ENCODE measurements at regions not wholly inside any gene's neighbourhood (a gene's known extent, or its start where the extent isn't known, plus 50 kb on each side); places are given as distances from the start of the nearest gene placed in this dataset.
A peak's percentile ranks its signal among the peaks of the same experiment; 100 is the strongest.

GRCh38 chr20:48571949-48572847, 255.6 kb downstream of the PREX1 start:
- H3K4me3 Mint-ChIP-seq, result no peak overlapping the region
- WGBS (ENCODE audit: insufficient coverage), result 88% methylated on average over 5 of the region's 14 CpGs
- Histone ChIP-seq H4K20me1 (ENCODE audit: insufficient read depth, low read length) (no peaks in the 10 kb centered on the region), H3K27ac (ENCODE audit: low read depth in 1 of 2, low read length in 2 of 2) (no peak overlapping the region), H3K4me3 (replicated peaks in 1 of 3; ENCODE audit: low read depth in 2 of 3, low read length in 3 of 3) (no peak overlapping the region), H3K36me3 (replicated peaks in 1 of 2; ENCODE audit: control insufficient read depth in 1 of 2, insufficient read depth in 2 of 2, low read length in 2 of 2) (no peaks in the 10 kb centered on the region), H3K4me2 (replicated peaks; ENCODE audit: extremely low read depth, low read length, poor library complexity, severe bottlenecking) (no peak overlapping the region), H3K79me2 (ENCODE audit: insufficient read depth, low read length) (no peaks in the 10 kb centered on the region), H3K9ac (ENCODE audit: insufficient read depth, low read length, poor library complexity, severe bottlenecking) (no peak overlapping the region), H3K9me3 (replicated peaks in 1 of 2; ENCODE audit: control insufficient read depth in 1 of 2, insufficient read depth in 1 of 2, low read length in 2 of 2) (no peaks in the 10 kb centered on the region), H2AFZ (ENCODE audit: insufficient read depth, low read depth, low read length, poor library complexity, severe bottlenecking) (no peak overlapping the region), H3K27me3 (ENCODE audit: control insufficient read depth in 2 of 2, insufficient read depth in 2 of 2, low read length in 2 of 2) (no peaks in the 10 kb centered on the region), H3K4me1 (ENCODE audit: control insufficient read depth in 1 of 2, insufficient read depth in 2 of 2, low read length in 2 of 2) (no peaks in the 10 kb centered on the region)
- no peaks in the 10 kb centered on the region for H3K4me1 Mint-ChIP-seq
- peaks cover 9 to 15% (median 12%) of the 10 kb centered on the region in 3 donors for H3K27me3 Mint-ChIP-seq (ENCODE audit: low read depth in 3 of 3)
- no peak for DNase-seq
- H3K9me3 Mint-ChIP-seq, result no peaks in the 10 kb centered on the region
- intact Hi-C loops (cut with micrococcal nuclease), result no loop called here
- H3K36me3 Mint-ChIP-seq, result no peaks in the 10 kb centered on the region
- TF ChIP-seq CTCF (IDR thresholded peaks at IDR 0.05), result no peak
- H3K27ac Mint-ChIP-seq, result no peak overlapping the region

- Histone ChIP-seq H3K4me2 (replicated peaks; ENCODE audit: extremely low read depth, low read length, poor library complexity, severe bottlenecking) (no peak overlapping the region), H3K4me1 (ENCODE audit: control insufficient read depth in 1 of 2, insufficient read depth in 2 of 2, low read length in 2 of 2) (no peaks in the 10 kb centered on the region)
- WGBS (ENCODE audit: insufficient coverage), result 83% methylated on average over 3 of the region's 9 CpGs
These were observed 258.1 kb downstream of the PREX1 start for GRCh38 chr20:48569679-48570078.

More at GRCh38 chr20:48569679-48570078, 258.1 kb downstream of the PREX1 start:
- no peak for DNase-seq
- TF ChIP-seq CTCF (IDR thresholded peaks at IDR 0.05), result no peak
- no peaks in the 10 kb centered on the region for H3K4me1 Mint-ChIP-seq
- peaks cover 0 to 3% of the 10 kb centered on the region in 2 donors for H3K9me3 ChIP-seq (replicated peaks in 1 of 2; ENCODE audit: control insufficient read depth in 1 of 2, insufficient read depth in 1 of 2, low read length in 2 of 2)
- peaks cover 9 to 16% (median 12%) of the 10 kb centered on the region in 3 donors for H3K27me3 Mint-ChIP-seq (ENCODE audit: low read depth in 3 of 3)
- no peak overlapping the region for H3K27ac ChIP-seq (ENCODE audit: low read depth in 1 of 2, low read length in 2 of 2)
- peaks cover 0 to 4% (median 0%) of the 10 kb centered on the region in 7 donors for H3K9me3 Mint-ChIP-seq
- no peaks in the 10 kb centered on the region for H3K36me3 ChIP-seq (replicated peaks in 1 of 2; ENCODE audit: control insufficient read depth in 1 of 2, insufficient read depth in 2 of 2, low read length in 2 of 2)
- peak overlapping the region in 1 of 7 donors; percentile 6 for H3K27ac Mint-ChIP-seq
- H3K27me3 ChIP-seq (ENCODE audit: control insufficient read depth in 2 of 2, insufficient read depth in 2 of 2, low read length in 2 of 2), result no peaks in the 10 kb centered on the region
- H3K9ac ChIP-seq (ENCODE audit: insufficient read depth, low read length, poor library complexity, severe bottlenecking), result no peak overlapping the region
- intact Hi-C loops (cut with micrococcal nuclease), result no loop called here
- no peaks in the 10 kb centered on the region for H3K79me2 ChIP-seq (ENCODE audit: insufficient read depth, low read length)
- no peak overlapping the region for H3K4me3 ChIP-seq (replicated peaks in 1 of 3; ENCODE audit: low read depth in 2 of 3, low read length in 3 of 3)
- no peaks in the 10 kb centered on the region for H4K20me1 ChIP-seq (ENCODE audit: insufficient read depth, low read length)
- no peaks in the 10 kb centered on the region for H3K36me3 Mint-ChIP-seq
- H2AFZ ChIP-seq (ENCODE audit: insufficient read depth, low read depth, low read length, poor library complexity, severe bottlenecking), result no peak overlapping the region
- H3K4me3 Mint-ChIP-seq, result no peak overlapping the region

Data from CD14-positive monocyte (primary cell).